GM12878 (cell line): ENCODE measurements at regions not wholly inside any gene's neighbourhood (a gene's known extent, or its start where the extent isn't known, plus 50 kb on each side); places are given as distances from the start of the nearest gene placed in this dataset.

ENCODE experiments used
- CEBPB ChIP-seq, 2 experiments: fragments of 150-350 bp in 1 of 2; IDR thresholded peaks; 2 replicates each; pipeline ENCODE4 v1.6.1; 2012 to 2014; ENCODE audit warnings: low read depth in 2 of 2, low read length in 2 of 2, borderline replicate concordance in 1 of 2, inconsistent platforms in 1 of 2
- CTCF ChIP-seq, 3 experiments: IDR thresholded peaks in 2 of 3; conservative IDR thresholded peaks in 1 of 3; 2 replicates each; pipeline ENCODE4 v1.5.1; 2011; ENCODE audit warnings: low read depth in 3 of 3, low read length in 3 of 3, mild to moderate bottlenecking in 3 of 3, control low read depth in 2 of 3, moderate library complexity in 2 of 3, inconsistent platforms in 1 of 3, mixed read lengths in 1 of 3; ENCODE audit not compliant: control insufficient read depth in 2 of 3, insufficient read depth in 1 of 3; ENCODE audit errors: extremely low read depth in 1 of 3
- ESRRA ChIP-seq: IDR thresholded peaks from 2 replicates; pipeline ENCODE4 v1.6.1; 2012; ENCODE audit warnings: mild to moderate bottlenecking, low read length, improper control_type of control experiment
- FOS ChIP-seq: IDR thresholded peaks from 3 replicates; pipeline ENCODE4 v1.6.1; 2011; ENCODE audit warnings: borderline replicate concordance; ENCODE audit not compliant: insufficient read length; ENCODE audit errors: extremely low read depth
- NFYA ChIP-seq: IDR thresholded peaks from 2 replicates; pipeline ENCODE4 v1.6.1; 2011; ENCODE audit warnings: low read depth, mild to moderate bottlenecking, low read length, improper control_type of control experiment, borderline replicate concordance
- POLR2A ChIP-seq: IDR thresholded peaks from 2 replicates; pipeline ENCODE4 v1.6.1; 2011; ENCODE audit warnings: low read depth, mild to moderate bottlenecking, low read length
- POLR2AphosphoS2 ChIP-seq: IDR thresholded peaks from 2 replicates; pipeline ENCODE4 v1.6.1; 2011; ENCODE audit warnings: low read depth, mild to moderate bottlenecking, low read length, improper control_type of control experiment, moderate library complexity
- SIN3A ChIP-seq: IDR thresholded peaks from 2 replicates; pipeline ENCODE4 v1.6.1; 2012; ENCODE audit warnings: low read depth, low read length, improper control_type of control experiment
- YBX1 ChIP-seq: fragments of 450-650 bp; IDR thresholded peaks from 2 replicates; pipeline ENCODE4 v1.6.1; 2016; ENCODE audit warnings: antibody characterized with exemption

GRCh38 chr5:38643616-38644015, 87.2 kb upstream of the LIFR start:
- no peak for TF ChIP-seq ESRRA
- no peak for TF ChIP-seq POLR2AphosphoS2
- TF ChIP-seq POLR2A, result no peak
- TF ChIP-seq YBX1, result no peak
- no peak for TF ChIP-seq FOS
- no peak for TF ChIP-seq SIN3A
- TF ChIP-seq CTCF (IDR thresholded peaks at IDR 0.05 in 2 of 3, conservative IDR thresholded peaks at IDR 0.05 in 1 of 3; ENCODE audit: control insufficient read depth in 2 of 3, extremely low read depth in 1 of 3, insufficient read depth in 1 of 3, low read depth in 3 of 3, low read length in 3 of 3), result no peak
- no peak for TF ChIP-seq NFYA
- no peak for TF ChIP-seq CEBPB (IDR thresholded peaks at IDR 0.05; ENCODE audit: borderline replicate concordance in 1 of 2, low read depth in 2 of 2, low read length in 2 of 2)
